Ascending aorta (tissue), 2 donors: ENCODE measurements at regions not wholly inside any gene's neighbourhood (a gene's known extent, or its start where the extent isn't known, plus 50 kb on each side); places are given as distances from the start of the nearest gene placed in this dataset.

Experiments used
- DNase-seq, 2 donors: peaks; one replicate each; pipeline ENCODE4 v3.0.0-alpha.2; 2019; ENCODE audit warnings: low spot score in 2 of 2
- H3K27ac ChIP-seq, 2 donors: fragments of 200-600 bp; sonication (generic); one replicate each; pipeline ENCODE4 v1.5.1; 2016 to 2017; ENCODE audit warnings: mild to moderate bottlenecking in 1 of 2
- H3K27me3 ChIP-seq: fragments of 200-600 bp; sonication (generic); one replicate; pipeline ENCODE4 v1.5.1; 2017
- H3K36me3 ChIP-seq, 2 donors: fragments of 200-600 bp; sonication (generic); one replicate each; pipeline ENCODE4 v1.5.1; 2016
- H3K4me1 ChIP-seq, 2 donors: fragments of 200-600 bp; sonication (generic); one replicate each; pipeline ENCODE4 v1.5.1; 2016 to 2017; ENCODE audit warnings: mild to moderate bottlenecking in 1 of 2
- H3K4me3 ChIP-seq, 2 donors: fragments of 200-600 bp; sonication (generic); one replicate each; pipeline ENCODE4 v1.5.1; 2016 to 2017; ENCODE audit warnings: mild to moderate bottlenecking in 1 of 2
- H3K9me3 ChIP-seq, 2 donors: fragments of 200-600 bp; sonication (generic); one replicate each; pipeline ENCODE4 v1.5.1; 2016
- CTCF ChIP-seq, 3 experiments: fragments of 200-600 bp in 2 of 3; fragments of 450-650 bp in 1 of 3; sonication (generic) in 2 of 3; IDR thresholded peaks; one replicate each; pipeline ENCODE4 v1.5.1; 2016 to 2019; ENCODE audit warnings: antibody characterized with exemption in 3 of 3, mild to moderate bottlenecking in 1 of 3, moderate library complexity in 1 of 3
- intact Hi-C: fragments of 100-400 bp; cut with DNase I; formaldehyde crosslinking; loops from one replicate; pipeline ENCODE4 v1.15.1; 2023

GRCh38 chr5:61702784-61703183 is 370.7 kb downstream of the ZSWIM6 start:
- Histone ChIP-seq H3K9me3 (no peaks in the 10 kb centered on the region), H3K36me3 (no peaks in the 10 kb centered on the region), H3K4me1 (no peaks in the 10 kb centered on the region), H3K27me3 (no peaks in the 10 kb centered on the region), H3K4me3 (no peak overlapping the region), H3K27ac (no peak overlapping the region)
- TF ChIP-seq CTCF (IDR thresholded peaks at IDR 0.05) = no peak
- no peak for DNase-seq
- intact Hi-C loops = no loop called here

- Histone ChIP-seq H3K36me3 (no peaks in the 10 kb centered on the region), H3K4me1 (no peaks in the 10 kb centered on the region), H3K27me3 (no peaks in the 10 kb centered on the region), H3K27ac (no peak overlapping the region), H3K4me3 (no peak overlapping the region), H3K9me3 (no peaks in the 10 kb centered on the region)
- no peak for DNase-seq
- TF ChIP-seq CTCF (IDR thresholded peaks at IDR 0.05) = no peak
- intact Hi-C loops = no loop called here
These were observed 372.2 kb downstream of the ZSWIM6 start for GRCh38 chr5:61704289-61704688.

GRCh38 chr5:61706751-61707150 is 374.7 kb downstream of the ZSWIM6 start:
- Histone ChIP-seq H3K4me1 (no peaks in the 10 kb centered on the region), H3K4me3 (no peak overlapping the region), H3K27me3 (no peaks in the 10 kb centered on the region), H3K36me3 (no peaks in the 10 kb centered on the region), H3K9me3 (no peaks in the 10 kb centered on the region), H3K27ac (no peak overlapping the region)
- DNase-seq = no peak
- intact Hi-C loops = no loop called here
- TF ChIP-seq CTCF (IDR thresholded peaks at IDR 0.05) = no peak

GRCh38 chr5:61719124-61719523 is 387.1 kb downstream of the ZSWIM6 start:
- Histone ChIP-seq H3K4me3 (no peak overlapping the region), H3K27ac (no peak overlapping the region), H3K36me3 (no peaks in the 10 kb centered on the region), H3K9me3 (no peaks in the 10 kb centered on the region), H3K4me1 (no peaks in the 10 kb centered on the region), H3K27me3 (no peaks in the 10 kb centered on the region)
- TF ChIP-seq CTCF (IDR thresholded peaks at IDR 0.05) = no peak
- intact Hi-C loops = no loop called here
- no peak for DNase-seq

- no peak for DNase-seq
- no peak for TF ChIP-seq CTCF (IDR thresholded peaks at IDR 0.05)
- no peak overlapping the region for H3K27ac ChIP-seq
- H3K9me3 ChIP-seq = no peaks in the 10 kb centered on the region
- H3K36me3 ChIP-seq = no peaks in the 10 kb centered on the region
- intact Hi-C loops = no loop called here
- no peak overlapping the region for H3K4me3 ChIP-seq
- H3K4me1 ChIP-seq = no peaks in the 10 kb centered on the region
- H3K27me3 ChIP-seq = no peaks in the 10 kb centered on the region
These were observed 388.8 kb downstream of the ZSWIM6 start for GRCh38 chr5:61720829-61721228.

- no peak for DNase-seq
- H3K27me3 ChIP-seq = no peaks in the 10 kb centered on the region
- H3K36me3 ChIP-seq = no peaks in the 10 kb centered on the region
- H3K27ac ChIP-seq = no peak overlapping the region
- TF ChIP-seq CTCF (IDR thresholded peaks at IDR 0.05) = no peak
- no peak overlapping the region for H3K4me3 ChIP-seq
- H3K9me3 ChIP-seq = no peaks in the 10 kb centered on the region
- no peaks in the 10 kb centered on the region for H3K4me1 ChIP-seq
- intact Hi-C loops = no loop called here
These were observed 392.0 kb downstream of the ZSWIM6 start for GRCh38 chr5:61724102-61724501.
